Natural killer cell (primary cell): ENCODE measurements at regions not wholly inside any gene's neighbourhood (a gene's known extent, or its start where the extent isn't known, plus 50 kb on each side); places are given as distances from the start of the nearest gene placed in this dataset.

Experiments used
- ATAC-seq, 3 donors: fragments of 150-1000 bp in 2 of 3; fragments of 200-7000 bp in 1 of 3; cut with Tn5 transposase; 1 replicate in 1 of 3; 2 replicates in 2 of 3; pipeline ENCODE4 v1.10.0; 2021; ENCODE audit warnings: mild to moderate bottlenecking in 2 of 3, moderate library complexity in 2 of 3
- DNase-seq, 2 donors: peaks; one replicate each; pipeline versions ENCODE4 v3.0.0 to v3.0.0-alpha.2; 2013 to 2021; ENCODE audit warnings: mixed read lengths in 1 of 2
- H3K27ac ChIP-seq: one replicate; pipeline ENCODE4 v1.5.1; 2013; ENCODE audit warnings: mild to moderate bottlenecking, low read length
- H3K27me3 ChIP-seq: one replicate; pipeline ENCODE4 v1.6.1; 2013; ENCODE audit warnings: low read length; ENCODE audit not compliant: control insufficient read depth, insufficient read depth
- H3K36me3 ChIP-seq: one replicate; pipeline ENCODE4 v1.6.1; 2013; ENCODE audit warnings: low read length; ENCODE audit not compliant: control insufficient read depth, insufficient read depth
- H3K4me1 ChIP-seq: one replicate; pipeline ENCODE4 v1.6.1; 2013; ENCODE audit warnings: low read length; ENCODE audit not compliant: control insufficient read depth, insufficient read depth
- H3K4me3 ChIP-seq: one replicate; pipeline ENCODE4 v1.5.1; 2013; ENCODE audit warnings: low read length
- H3K9me3 ChIP-seq: one replicate; pipeline ENCODE4 v1.6.1; 2013; ENCODE audit warnings: low read length; ENCODE audit not compliant: control insufficient read depth, insufficient read depth
- H3K27ac Mint-ChIP-seq, 2 donors: one replicate each; pipeline ENCODE4 v1.8.0; 2022; ENCODE audit warnings: mild to moderate bottlenecking in 2 of 2, mixed read lengths in 2 of 2, moderate library complexity in 1 of 2
- H3K27me3 Mint-ChIP-seq, 2 donors: one replicate each; pipeline ENCODE4 v1.8.0; 2022; ENCODE audit warnings: low read depth in 2 of 2, mixed read lengths in 2 of 2
- H3K36me3 Mint-ChIP-seq: one replicate; pipeline ENCODE4 v1.8.0; 2022; ENCODE audit warnings: mixed read lengths
- H3K4me1 Mint-ChIP-seq, 2 donors: one replicate each; pipeline ENCODE4 v1.8.0; 2022; ENCODE audit warnings: mixed read lengths in 2 of 2
- H3K4me3 Mint-ChIP-seq: one replicate; pipeline ENCODE4 v1.8.0; 2022; ENCODE audit warnings: mild to moderate bottlenecking, moderate library complexity, mixed read lengths
- H3K9me3 Mint-ChIP-seq, 2 donors: one replicate each; pipeline ENCODE4 v1.8.0; 2022; ENCODE audit warnings: mixed read lengths in 2 of 2
- CTCF ChIP-seq: fragments of 200-600 bp; IDR thresholded peaks from one replicate; pipeline ENCODE4 v1.8.0; 2022; ENCODE audit warnings: antibody characterized with exemption
- WGBS: methylation state at CpG from one replicate; pipeline ENCODE4 v1.1.7; 2013; ENCODE audit warnings: missing lambda C conversion rate; ENCODE audit not compliant: insufficient coverage; 5-methylcytosine and 5-hydroxymethylcytosine counted together
- intact Hi-C: fragments of 100-400 bp; cut with micrococcal nuclease; formaldehyde crosslinking; loops from one replicate; pipeline ENCODE4 v1.14.2; 2022

DNA sequence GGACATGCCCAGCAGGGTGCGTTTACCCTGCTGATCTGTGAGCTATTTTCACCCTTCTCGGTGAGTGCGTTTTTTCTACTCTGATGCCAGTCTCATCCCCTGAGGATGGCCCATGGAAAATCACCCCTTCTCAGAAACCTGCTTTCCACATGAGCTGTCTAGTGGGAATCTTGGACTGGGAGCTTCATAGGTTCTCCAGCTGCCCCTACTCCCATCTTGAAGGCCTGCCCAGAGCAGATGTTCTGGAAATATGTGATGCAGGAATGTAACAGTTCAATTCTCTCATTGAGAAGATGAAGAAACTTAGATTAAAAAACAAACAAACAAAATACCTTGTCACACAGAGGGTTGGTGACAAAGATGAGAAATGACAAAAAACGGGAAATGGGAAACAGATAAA is 146.9 kb upstream of the RAB11FIP2 start:
- ATAC-seq: no peak
- WGBS: 78% methylated on average over 3 of the region's 4 CpGs
- no peaks in the 10 kb centered on the region for H3K4me1 ChIP-seq
- Mint-ChIP-seq H3K27me3 (no peaks in the 10 kb centered on the region), H3K27ac (no peak overlapping the region), H3K9me3 (peaks cover 0 to 4% of the 10 kb centered on the region in 2 donors), H3K4me1 (no peaks in the 10 kb centered on the region), H3K4me3 (no peak overlapping the region), H3K36me3 (no peaks in the 10 kb centered on the region)
- no peak for TF ChIP-seq CTCF
- no peaks in the 10 kb centered on the region for H3K36me3 ChIP-seq
- H3K27ac ChIP-seq: no peak overlapping the region
- DNase-seq: no peak
- H3K4me3 ChIP-seq: no peak overlapping the region
- no peaks in the 10 kb centered on the region for H3K27me3 ChIP-seq
- no peaks in the 10 kb centered on the region for H3K9me3 ChIP-seq
- intact Hi-C loops: no loop called here

DNA sequence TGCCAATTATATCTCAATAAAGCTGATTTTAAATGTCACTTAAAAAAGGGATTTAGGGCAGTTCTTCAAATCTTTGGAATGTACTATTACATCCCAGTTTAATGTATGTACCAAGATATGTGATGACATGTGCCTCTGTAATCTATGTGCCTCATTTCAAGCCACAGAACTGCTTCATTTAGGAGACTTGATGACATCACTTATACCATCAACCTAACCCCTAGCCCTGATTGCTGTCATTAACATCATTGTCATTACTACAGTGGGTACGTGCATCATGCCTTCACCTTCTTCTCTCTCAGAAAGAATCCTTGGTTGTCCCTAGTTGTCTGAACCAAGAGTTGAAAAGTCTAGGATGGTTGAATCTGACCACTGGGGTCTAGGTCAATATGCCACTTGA is 134.3 kb upstream of the RAB11FIP2 start:
- no peak for TF ChIP-seq CTCF
- H3K27ac ChIP-seq: no peak overlapping the region
- Mint-ChIP-seq H3K9me3 (peaks cover 0 to 4% of the 10 kb centered on the region in 2 donors), H3K36me3 (no peaks in the 10 kb centered on the region), H3K4me3 (no peak overlapping the region), H3K27ac (no peak overlapping the region), H3K4me1 (no peaks in the 10 kb centered on the region), H3K27me3 (peaks cover 0 to 3% of the 10 kb centered on the region in 2 donors)
- intact Hi-C loops: no loop called here
- 60% methylated on average over 1 of the region's 1 CpG for WGBS
- DNase-seq: no peak
- no peak for ATAC-seq
- no peak overlapping the region for H3K4me3 ChIP-seq
- no peaks in the 10 kb centered on the region for H3K27me3 ChIP-seq
- H3K36me3 ChIP-seq: no peaks in the 10 kb centered on the region
- H3K9me3 ChIP-seq: no peaks in the 10 kb centered on the region
- no peaks in the 10 kb centered on the region for H3K4me1 ChIP-seq

DNA sequence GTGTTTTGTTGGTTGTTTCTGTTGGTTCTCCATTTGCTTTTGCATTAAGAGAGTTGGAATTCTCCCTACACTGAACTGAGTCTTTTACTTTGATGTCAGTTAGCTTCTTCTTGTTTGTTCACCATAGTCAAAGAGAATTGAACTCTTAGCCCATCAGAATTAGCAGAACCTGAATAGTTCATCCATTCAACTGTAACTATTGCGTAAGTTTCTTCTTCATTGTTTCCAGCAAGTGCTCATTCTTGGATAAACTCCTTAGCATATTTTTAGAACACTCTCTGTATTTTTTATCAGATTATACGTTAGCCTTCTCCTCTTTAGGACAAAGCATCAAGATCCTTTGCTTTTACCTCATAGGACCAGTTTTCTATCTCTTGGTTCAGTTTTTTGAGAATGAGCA is 128.4 kb upstream of the RAB11FIP2 start:
- WGBS: 92% methylated on average over 2 of the region's 2 CpGs
- TF ChIP-seq CTCF: no peak
- Mint-ChIP-seq H3K27me3 (peaks cover 5 to 28% of the 10 kb centered on the region in 2 donors), H3K4me1 (no peaks in the 10 kb centered on the region), H3K4me3 (no peak overlapping the region), H3K27ac (no peak overlapping the region), H3K36me3 (no peaks in the 10 kb centered on the region), H3K9me3 (peaks cover 0 to 2% of the 10 kb centered on the region in 2 donors)
- no peaks in the 10 kb centered on the region for H3K27me3 ChIP-seq
- intact Hi-C loops: no loop called here
- no peak overlapping the region for H3K27ac ChIP-seq
- H3K4me1 ChIP-seq: no peaks in the 10 kb centered on the region
- no peak for ATAC-seq
- H3K4me3 ChIP-seq: no peak overlapping the region
- no peak for DNase-seq
- H3K9me3 ChIP-seq: no peaks in the 10 kb centered on the region
- H3K36me3 ChIP-seq: no peaks in the 10 kb centered on the region

- intact Hi-C loops: no loop called here
- 100% methylated on average over 1 of the region's 2 CpGs for WGBS
- ATAC-seq (no peak), DNase-seq (no peak)
- no peak overlapping the region for H3K4me3 ChIP-seq
- H3K27me3 Mint-ChIP-seq: peaks cover 5 to 41% of the 10 kb centered on the region in 2 donors
- no peaks in the 10 kb centered on the region for H3K36me3 Mint-ChIP-seq
- H3K4me3 Mint-ChIP-seq: no peak overlapping the region
- no peaks in the 10 kb centered on the region for H3K9me3 ChIP-seq
- no peaks in the 10 kb centered on the region for H3K9me3 Mint-ChIP-seq
- no peak overlapping the region for H3K27ac ChIP-seq
- H3K36me3 ChIP-seq: no peaks in the 10 kb centered on the region
- H3K27ac Mint-ChIP-seq: no peak overlapping the region
- H3K4me1 Mint-ChIP-seq: no peaks in the 10 kb centered on the region
- no peaks in the 10 kb centered on the region for H3K27me3 ChIP-seq
- TF ChIP-seq CTCF: no peak
- H3K4me1 ChIP-seq: no peaks in the 10 kb centered on the region
Measured at GRCh38 chr10:118173296-118173695, 126.6 kb upstream of the RAB11FIP2 start.
